Activated CD4-positive, alpha-beta T cell treated with anti-CD3 and anti-CD28 coated beads, Interleukin-2, amount 10 ng/mL, durations not matched to agents 7 days and 5 days (primary cell): ENCODE measurements at regions not wholly inside any gene's neighbourhood (a gene's known extent, or its start where the extent isn't known, plus 50 kb on each side); places are given as distances from the start of the nearest gene placed in this dataset.
"Not testable (repeated sequence)": the region's sequence is repeated elsewhere in the genome, so short reads cannot be mapped to it uniquely, and the experiment has no call there.

Experiments used
- CTCF ChIA-PET: fragments of 350-600 bp; sonication (Branson Sonifier 250); formaldehyde crosslinking; loops from one replicate; lab custom pipeline; 2021; ENCODE audit warnings: antibody characterized with exemption; lab: Charles Lee
- POLR2A ChIA-PET: fragments of 350-600 bp; sonication (Branson Sonifier 250); formaldehyde crosslinking; loops from one replicate; lab custom pipeline; 2021; ENCODE audit warnings: antibody characterized with exemption; lab: Charles Lee
- DNase-seq: peaks from one replicate; pipeline ENCODE4 v3.0.0-alpha.2; 2020
- H3K27ac Mint-ChIP-seq: one replicate; pipeline ENCODE4 v1.8.0; 2021; ENCODE audit warnings: mild to moderate bottlenecking, moderate library complexity, mixed read lengths
- H3K27me3 Mint-ChIP-seq: one replicate; pipeline ENCODE4 v1.8.0; 2021; ENCODE audit warnings: mixed read lengths
- H3K36me3 Mint-ChIP-seq: one replicate; pipeline ENCODE4 v1.8.0; 2021; ENCODE audit warnings: low read depth, mixed read lengths
- H3K4me1 Mint-ChIP-seq: one replicate; pipeline ENCODE4 v1.8.0; 2021; ENCODE audit warnings: mixed read lengths
- H3K4me3 Mint-ChIP-seq: one replicate; pipeline ENCODE4 v1.8.0; 2021; ENCODE audit warnings: mild to moderate bottlenecking, moderate library complexity, mixed read lengths
- H3K9me3 Mint-ChIP-seq: one replicate; pipeline ENCODE4 v1.8.0; 2021; ENCODE audit warnings: mixed read lengths

- CTCF ChIA-PET: no interaction called here
- peaks cover 2% of the 10 kb centered on the region for H3K9me3 Mint-ChIP-seq
- no peaks in the 10 kb centered on the region for H3K4me1 Mint-ChIP-seq
- POLR2A ChIA-PET: no interaction called here
- no peak overlapping the region for H3K4me3 Mint-ChIP-seq
- no peak for DNase-seq
- H3K27me3 Mint-ChIP-seq: no peaks in the 10 kb centered on the region
- H3K27ac Mint-ChIP-seq: no peak overlapping the region
- no peaks in the 10 kb centered on the region for H3K36me3 Mint-ChIP-seq
These were observed 502.9 kb upstream of the PCDH10 start for GRCh38 chr4:132646186-132646585.

- H3K27me3 Mint-ChIP-seq: no peaks in the 10 kb centered on the region
- no peak overlapping the region for H3K4me3 Mint-ChIP-seq
- POLR2A ChIA-PET: no interaction called here
- H3K36me3 Mint-ChIP-seq: no peaks in the 10 kb centered on the region
- no peak for DNase-seq
- H3K9me3 Mint-ChIP-seq: peaks cover 2% of the 10 kb centered on the region
- no peak overlapping the region for H3K27ac Mint-ChIP-seq
- H3K4me1 Mint-ChIP-seq: no peaks in the 10 kb centered on the region
- CTCF ChIA-PET: no interaction called here
These were observed 497.9 kb upstream of the PCDH10 start for GRCh38 chr4:132651196-132651595.

GRCh38 chr4:132660181-132660580, 488.9 kb upstream of the PCDH10 start:
- DNase-seq: no peak
- POLR2A ChIA-PET: no interaction called here
- H3K27ac Mint-ChIP-seq: no peak overlapping the region
- no peaks in the 10 kb centered on the region for H3K4me1 Mint-ChIP-seq
- no peaks in the 10 kb centered on the region for H3K36me3 Mint-ChIP-seq
- no peak overlapping the region for H3K4me3 Mint-ChIP-seq
- CTCF ChIA-PET: no interaction called here
- no peaks in the 10 kb centered on the region for H3K9me3 Mint-ChIP-seq
- H3K27me3 Mint-ChIP-seq: no peaks in the 10 kb centered on the region

GRCh38 chr4:132662456-132662855, 486.6 kb upstream of the PCDH10 start:
- no peak overlapping the region for H3K27ac Mint-ChIP-seq
- no peaks in the 10 kb centered on the region for H3K4me1 Mint-ChIP-seq
- no peaks in the 10 kb centered on the region for H3K9me3 Mint-ChIP-seq
- H3K4me3 Mint-ChIP-seq: no peak overlapping the region
- ChIA-PET POLR2A (no interaction called here), CTCF (interaction anchor here (0.6 kb wide), 1 partner anchor 413 kb away, joined by 3 read pairs; no protein-coding TSS in a partner anchor)
- DNase-seq: no peak
- H3K27me3 Mint-ChIP-seq: no peaks in the 10 kb centered on the region
- H3K36me3 Mint-ChIP-seq: no peaks in the 10 kb centered on the region

- H3K4me1 Mint-ChIP-seq: no peaks in the 10 kb centered on the region
- H3K9me3 Mint-ChIP-seq: no peaks in the 10 kb centered on the region
- H3K4me3 Mint-ChIP-seq: no peak overlapping the region
- no peak for DNase-seq
- no peak overlapping the region for H3K27ac Mint-ChIP-seq
- POLR2A ChIA-PET: no interaction called here
- H3K36me3 Mint-ChIP-seq: no peaks in the 10 kb centered on the region
- H3K27me3 Mint-ChIP-seq: no peaks in the 10 kb centered on the region
- CTCF ChIA-PET: no interaction called here
These were observed 479.3 kb upstream of the PCDH10 start for GRCh38 chr4:132669786-132670185.

GRCh38 chr4:132670557-132670956, 478.5 kb upstream of the PCDH10 start:
- no peaks in the 10 kb centered on the region for H3K27me3 Mint-ChIP-seq
- ChIA-PET CTCF (no interaction called here), POLR2A (no interaction called here)
- H3K9me3 Mint-ChIP-seq: no peaks in the 10 kb centered on the region
- H3K4me1 Mint-ChIP-seq: no peaks in the 10 kb centered on the region
- no peak overlapping the region for H3K27ac Mint-ChIP-seq
- no peak for DNase-seq
- no peak overlapping the region for H3K4me3 Mint-ChIP-seq
- H3K36me3 Mint-ChIP-seq: no peaks in the 10 kb centered on the region

- H3K27ac Mint-ChIP-seq: no peak overlapping the region
- H3K36me3 Mint-ChIP-seq: no peaks in the 10 kb centered on the region
- DNase-seq: no peak
- no peaks in the 10 kb centered on the region for H3K4me1 Mint-ChIP-seq
- CTCF ChIA-PET: no interaction called here
- H3K9me3 Mint-ChIP-seq: peaks cover 12% of the 10 kb centered on the region
- no peak overlapping the region for H3K4me3 Mint-ChIP-seq
- H3K27me3 Mint-ChIP-seq: no peaks in the 10 kb centered on the region
- POLR2A ChIA-PET: no interaction called here
These were observed 465.1 kb upstream of the PCDH10 start for GRCh38 chr4:132683957-132684356.

GRCh38 chr4:132691026-132691425, 458.1 kb upstream of the PCDH10 start:
- no peaks in the 10 kb centered on the region for H3K27me3 Mint-ChIP-seq
- no peaks in the 10 kb centered on the region for H3K4me1 Mint-ChIP-seq
- H3K4me3 Mint-ChIP-seq: no peak overlapping the region

GRCh38 chr4:132691668-132692067, 457.4 kb upstream of the PCDH10 start:
- no peaks in the 10 kb centered on the region for H3K4me1 Mint-ChIP-seq
- ChIA-PET CTCF (no interaction called here), POLR2A (no interaction called here)
- no peak overlapping the region for H3K4me3 Mint-ChIP-seq
- peaks cover 7% of the 10 kb centered on the region for H3K9me3 Mint-ChIP-seq
- no peaks in the 10 kb centered on the region for H3K36me3 Mint-ChIP-seq
- H3K27me3 Mint-ChIP-seq: no peaks in the 10 kb centered on the region
- no peak for DNase-seq
- no peak overlapping the region for H3K27ac Mint-ChIP-seq

More at GRCh38 chr4:132691026-132691425, 458.1 kb upstream of the PCDH10 start:
- H3K9me3 Mint-ChIP-seq: peaks cover 7% of the 10 kb centered on the region
- no peaks in the 10 kb centered on the region for H3K36me3 Mint-ChIP-seq
- no peak for DNase-seq
- H3K27ac Mint-ChIP-seq: no peak overlapping the region
- CTCF ChIA-PET: no interaction called here
- POLR2A ChIA-PET: no interaction called here

GRCh38 chr4:132694775-132695174, 454.3 kb upstream of the PCDH10 start:
- H3K36me3 Mint-ChIP-seq: no peaks in the 10 kb centered on the region
- DNase-seq: no peak
- H3K9me3 Mint-ChIP-seq: peaks cover 13% of the 10 kb centered on the region
- CTCF ChIA-PET: no interaction called here
- POLR2A ChIA-PET: no interaction called here
- no peaks in the 10 kb centered on the region for H3K4me1 Mint-ChIP-seq
- no peak overlapping the region for H3K27ac Mint-ChIP-seq
- no peak overlapping the region for H3K4me3 Mint-ChIP-seq
- no peaks in the 10 kb centered on the region for H3K27me3 Mint-ChIP-seq

- H3K27me3 Mint-ChIP-seq, H3K4me1 Mint-ChIP-seq, H3K36me3 Mint-ChIP-seq, CTCF ChIA-PET, POLR2A ChIA-PET, H3K4me3 Mint-ChIP-seq, DNase-seq, H3K27ac Mint-ChIP-seq: not testable (repeated sequence)
- H3K9me3 Mint-ChIP-seq: peaks cover 13% of the 10 kb centered on the region
These were observed 451.6 kb upstream of the PCDH10 start for GRCh38 chr4:132697505-132697904.

GRCh38 chr4:132707955-132708354, 441.1 kb upstream of the PCDH10 start:
- Mint-ChIP-seq H3K4me1 (no peaks in the 10 kb centered on the region), H3K27ac (no peak overlapping the region), H3K27me3 (no peaks in the 10 kb centered on the region), H3K36me3 (no peaks in the 10 kb centered on the region), H3K4me3 (no peak overlapping the region), H3K9me3 (no peaks in the 10 kb centered on the region)
- POLR2A ChIA-PET: no interaction called here
- CTCF ChIA-PET: no interaction called here
- no peak for DNase-seq

- DNase-seq: no peak
- ChIA-PET POLR2A (no interaction called here), CTCF (no interaction called here)
- Mint-ChIP-seq H3K27me3 (no peaks in the 10 kb centered on the region), H3K4me1 (no peaks in the 10 kb centered on the region), H3K27ac (no peak overlapping the region), H3K4me3 (no peak overlapping the region), H3K9me3 (no peaks in the 10 kb centered on the region), H3K36me3 (no peaks in the 10 kb centered on the region)
These were observed 440.0 kb upstream of the PCDH10 start for GRCh38 chr4:132709056-132709455.

GRCh38 chr4:132710971-132711370, 438.1 kb upstream of the PCDH10 start:
- ChIA-PET CTCF (no interaction called here), POLR2A (no interaction called here)
- no peak for DNase-seq
- no peaks in the 10 kb centered on the region for H3K9me3 Mint-ChIP-seq
- no peaks in the 10 kb centered on the region for H3K4me1 Mint-ChIP-seq
- H3K27me3 Mint-ChIP-seq: no peaks in the 10 kb centered on the region
- H3K4me3 Mint-ChIP-seq: no peak overlapping the region
- H3K36me3 Mint-ChIP-seq: no peaks in the 10 kb centered on the region
- no peak overlapping the region for H3K27ac Mint-ChIP-seq
